Natural killer cell treated with Interleukin-12 subunit alpha and Interleukin-12 subunit beta and Interleukin-15 and Interleukin-18, amount 100 ng/mL, for 72 hours (primary cell): ENCODE measurements at regions not wholly inside any gene's neighbourhood (a gene's known extent, or its start where the extent isn't known, plus 50 kb on each side); places are given as distances from the start of the nearest gene placed in this dataset.
"Not testable (repeated sequence)": the region's sequence is repeated elsewhere in the genome, so short reads cannot be mapped to it uniquely, and the experiment has no call there.

Experiments used
- ATAC-seq, 2 donors: fragments of 150-1000 bp; cut with Tn5 transposase in 1 of 2; sonication (Bioruptor Pico), chemical (Tn5 transposase) in 1 of 2; 2 replicates each; pipeline ENCODE4 v1.10.0; 2021
- DNase-seq: peaks from one replicate; pipeline ENCODE4 v3.0.0; 2022; ENCODE audit warnings: low spot score
- H3K27ac Mint-ChIP-seq, 2 donors: 1 replicate in 1 of 2; 2 replicates in 1 of 2; pipeline ENCODE4 v1.8.0; 2022; ENCODE audit warnings: mixed read lengths in 2 of 2, mild to moderate bottlenecking in 1 of 2, moderate library complexity in 1 of 2
- H3K27me3 Mint-ChIP-seq, 2 donors: 1 replicate in 1 of 2; 2 replicates in 1 of 2; pipeline ENCODE4 v1.8.0; 2022; ENCODE audit warnings: mixed read lengths in 2 of 2
- H3K36me3 Mint-ChIP-seq: one replicate; pipeline ENCODE4 v1.8.0; 2022; ENCODE audit warnings: mixed read lengths
- H3K4me1 Mint-ChIP-seq, 2 donors: 1 replicate in 1 of 2; 2 replicates in 1 of 2; pipeline ENCODE4 v1.8.0; 2022; ENCODE audit warnings: low read depth in 2 of 2, mixed read lengths in 2 of 2, mild to moderate bottlenecking in 1 of 2
- H3K4me3 Mint-ChIP-seq: one replicate; pipeline ENCODE4 v1.8.0; 2022; ENCODE audit warnings: mixed read lengths
- H3K9me3 Mint-ChIP-seq: 2 replicates; pipeline ENCODE4 v1.8.0; 2022; ENCODE audit warnings: mixed read lengths

DNA sequence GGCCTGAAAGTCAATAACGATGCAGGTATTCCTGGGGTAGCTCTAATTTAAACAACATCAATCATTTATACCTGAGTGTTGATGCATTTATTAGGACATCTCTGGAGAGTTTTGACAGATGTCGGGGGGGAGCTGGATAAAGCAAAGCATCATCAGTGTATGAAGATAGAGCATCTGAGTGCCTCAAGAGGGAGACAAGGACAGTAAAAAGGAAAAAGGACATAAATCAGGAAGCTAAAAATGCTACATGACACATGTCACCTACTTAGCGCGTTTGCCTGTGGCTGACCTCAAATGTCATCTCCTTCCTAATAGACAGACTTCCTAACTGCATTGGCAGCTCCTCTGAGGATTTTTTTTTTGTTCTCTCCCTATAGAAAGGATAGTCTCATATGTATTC, 259.5 kb upstream of the PKP2 start:
- Mint-ChIP-seq H3K4me1 (no peaks in the 10 kb centered on the region), H3K36me3 (peaks cover 8% of the 10 kb centered on the region), H3K4me3 (no peak overlapping the region), H3K9me3 (peaks cover 33% of the 10 kb centered on the region), H3K27me3 (no peaks in the 10 kb centered on the region), H3K27ac (no peak overlapping the region)
- ATAC-seq (no peak), DNase-seq (no peak)

DNA sequence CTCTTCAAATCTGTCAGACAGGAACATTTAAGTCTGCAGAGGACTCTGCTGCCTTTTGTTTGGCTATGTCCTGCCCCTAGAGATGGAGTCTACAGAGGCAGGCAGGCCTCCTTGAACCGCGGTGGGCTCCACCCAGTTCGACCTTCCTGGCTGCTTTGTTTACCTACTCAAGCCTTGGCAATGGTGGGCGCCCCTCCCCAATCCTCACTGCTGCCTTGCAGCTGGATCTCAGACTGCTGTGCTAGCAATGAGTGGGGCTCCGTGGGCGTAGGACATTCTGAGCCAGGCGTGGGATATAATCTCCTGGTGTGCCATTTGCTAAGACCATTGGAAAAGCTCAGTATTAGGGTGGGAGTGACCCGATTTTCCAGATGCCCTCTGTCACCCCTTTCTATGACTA, 250.7 kb upstream of the PKP2 start:
- not testable (repeated sequence) for H3K4me3 Mint-ChIP-seq, DNase-seq, H3K27ac Mint-ChIP-seq, H3K4me1 Mint-ChIP-seq, H3K27me3 Mint-ChIP-seq, ATAC-seq
- peaks cover 14% of the 10 kb centered on the region for H3K36me3 Mint-ChIP-seq
- H3K9me3 Mint-ChIP-seq = peaks cover 25% of the 10 kb centered on the region

DNA sequence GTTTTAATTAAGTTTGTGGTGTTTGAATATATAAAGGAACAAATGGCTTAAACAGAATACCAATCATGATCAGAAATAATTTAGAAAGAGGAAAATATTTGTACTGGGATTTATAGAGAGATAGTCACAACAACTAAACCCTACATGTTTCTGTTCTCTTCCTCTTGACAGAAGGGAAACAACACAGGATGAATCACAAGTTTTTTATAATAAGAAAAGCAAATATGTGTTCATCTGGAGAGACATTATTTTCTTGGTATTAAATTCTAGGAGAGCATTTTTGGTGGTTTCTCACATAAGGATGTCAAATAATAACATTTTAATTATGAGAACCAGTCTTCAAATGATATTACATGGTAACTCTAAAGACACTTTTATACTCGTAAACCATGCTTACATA, 232.9 kb upstream of the PKP2 start:
- Mint-ChIP-seq H3K36me3 (no peaks in the 10 kb centered on the region), H3K27ac (no peak overlapping the region), H3K27me3 (no peaks in the 10 kb centered on the region), H3K9me3 (peaks cover 17% of the 10 kb centered on the region), H3K4me3 (no peak overlapping the region), H3K4me1 (no peaks in the 10 kb centered on the region)
- ATAC-seq (no peak), DNase-seq (no peak)

DNA sequence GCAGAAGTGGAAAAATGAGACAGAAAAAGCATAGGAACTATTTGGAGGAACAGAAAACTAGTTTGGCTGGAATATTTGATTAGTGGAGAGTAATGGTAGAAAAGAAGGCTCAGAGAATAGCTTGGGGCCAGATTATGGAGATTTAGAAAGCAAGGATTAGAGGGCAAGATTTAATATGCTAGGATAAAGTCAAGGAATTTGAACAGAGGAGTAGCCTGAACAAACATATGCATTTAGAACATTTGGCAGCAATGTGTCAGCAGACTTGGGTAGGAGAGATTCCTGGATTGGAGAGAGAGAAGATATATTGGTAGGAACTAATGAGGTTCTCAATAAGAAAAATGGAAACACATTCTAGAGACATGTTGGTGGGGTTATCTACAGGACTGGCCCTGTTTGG, 229.2 kb upstream of the PKP2 start:
- Mint-ChIP-seq H3K9me3 (peaks cover 13% of the 10 kb centered on the region), H3K27ac (no peak overlapping the region), H3K27me3 (no peaks in the 10 kb centered on the region), H3K4me3 (no peak overlapping the region), H3K36me3 (no peaks in the 10 kb centered on the region), H3K4me1 (no peaks in the 10 kb centered on the region)
- DNase-seq = no peak
- no peak for ATAC-seq

DNA sequence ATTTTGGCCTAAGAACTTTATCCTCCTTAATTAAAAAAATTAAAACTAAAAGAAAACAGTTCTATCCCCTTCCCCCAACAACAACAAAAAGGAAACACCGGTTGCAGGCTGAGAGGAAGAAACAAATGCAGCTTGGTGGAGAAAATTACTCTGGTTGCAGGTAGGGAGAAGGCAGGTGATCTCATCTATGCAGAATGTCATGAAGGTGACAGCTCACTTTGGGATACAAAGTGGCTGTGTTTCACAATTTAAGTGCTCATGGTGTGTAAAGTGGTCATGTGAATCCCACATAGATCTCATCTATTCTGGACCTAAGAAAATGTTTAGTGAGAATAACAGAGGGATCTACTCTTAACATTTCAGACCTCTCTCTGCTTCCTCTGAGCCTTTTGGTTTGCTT, 219.7 kb upstream of the PKP2 start:
- Mint-ChIP-seq H3K9me3 (peaks cover 16% of the 10 kb centered on the region), H3K27me3 (no peaks in the 10 kb centered on the region), H3K36me3 (no peaks in the 10 kb centered on the region), H3K27ac (no peak overlapping the region), H3K4me3 (no peak overlapping the region), H3K4me1 (no peaks in the 10 kb centered on the region)
- no peak for ATAC-seq
- DNase-seq = no peak

GRCh38 chr12:33115716-33116115, 219.1 kb upstream of the PKP2 start:
- DNase-seq = no peak
- Mint-ChIP-seq H3K36me3 (no peaks in the 10 kb centered on the region), H3K4me3 (no peak overlapping the region)

DNA sequence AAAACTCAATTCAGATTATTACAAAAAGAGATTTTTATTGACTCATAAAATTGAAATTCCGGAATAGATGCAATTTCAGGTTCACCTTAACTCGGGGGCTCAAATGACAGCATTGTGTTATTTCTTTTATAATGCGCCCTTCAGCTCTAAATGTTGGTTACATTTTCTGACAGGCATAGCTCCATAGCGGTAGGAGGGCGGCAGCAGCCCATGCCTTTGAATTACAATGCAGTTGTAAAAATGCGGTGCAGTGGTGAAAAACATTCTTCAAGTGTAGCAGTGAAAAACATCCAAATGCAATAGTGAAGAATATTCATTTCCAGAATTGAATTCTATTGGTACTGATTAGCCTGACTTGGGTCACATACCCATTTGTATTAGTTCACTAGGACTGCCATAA, 215.3 kb upstream of the PKP2 start:
- H3K36me3 Mint-ChIP-seq = peaks cover 4% of the 10 kb centered on the region
- H3K27ac Mint-ChIP-seq = no peak overlapping the region
- ATAC-seq (no peak), DNase-seq (no peak)
- H3K9me3 Mint-ChIP-seq = peaks cover 17% of the 10 kb centered on the region
- no peak overlapping the region for H3K4me3 Mint-ChIP-seq
- no peaks in the 10 kb centered on the region for H3K27me3 Mint-ChIP-seq
- no peaks in the 10 kb centered on the region for H3K4me1 Mint-ChIP-seq

More at GRCh38 chr12:33115716-33116115, 219.1 kb upstream of the PKP2 start:
- Mint-ChIP-seq H3K27ac (no peak overlapping the region), H3K4me1 (no peaks in the 10 kb centered on the region), H3K27me3 (no peaks in the 10 kb centered on the region), H3K9me3 (peaks cover 16% of the 10 kb centered on the region)
- no peak for ATAC-seq

DNA sequence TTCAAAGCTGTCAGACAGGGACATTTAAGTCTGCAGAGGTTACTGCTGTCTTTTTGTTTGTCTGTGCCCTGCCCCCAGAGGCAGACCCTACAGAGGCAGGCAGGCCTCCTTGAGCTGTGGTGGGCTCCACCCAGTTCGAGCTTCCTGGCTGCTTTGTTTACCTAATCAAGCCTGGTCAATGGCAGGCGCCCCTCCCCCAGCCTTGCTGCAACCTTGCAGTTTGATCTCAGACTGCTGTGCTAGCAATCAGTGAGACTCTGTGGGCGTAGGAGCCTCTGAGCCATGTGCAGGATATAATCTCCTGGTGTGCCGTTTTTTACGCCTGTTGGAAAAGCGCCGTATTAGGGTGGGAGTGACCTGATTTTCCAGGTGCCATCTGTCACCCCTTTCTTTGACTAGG, 211.2 kb upstream of the PKP2 start:
- peaks cover 17% of the 10 kb centered on the region for H3K9me3 Mint-ChIP-seq
- H3K27ac Mint-ChIP-seq, ATAC-seq, H3K4me3 Mint-ChIP-seq, H3K27me3 Mint-ChIP-seq, H3K4me1 Mint-ChIP-seq, H3K36me3 Mint-ChIP-seq, DNase-seq: not testable (repeated sequence)

DNA sequence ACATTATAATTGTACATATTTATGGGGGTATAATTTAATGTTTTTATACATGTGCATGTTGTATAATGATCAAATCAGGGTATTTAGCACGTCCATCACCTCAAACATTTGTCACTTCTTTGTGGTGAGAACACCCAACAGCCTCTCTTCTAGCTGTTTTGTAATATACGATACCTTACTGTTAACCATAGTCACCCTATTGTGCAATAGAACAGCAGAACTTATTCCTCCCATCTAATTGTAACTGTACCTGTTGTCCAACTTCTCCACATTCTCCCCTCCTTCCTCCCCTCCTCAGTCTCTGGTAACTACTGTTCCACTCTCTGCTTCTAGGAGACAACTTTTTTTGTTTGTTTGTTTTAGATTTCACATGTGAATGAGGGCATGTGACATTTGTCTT, 197.0 kb upstream of the PKP2 start:
- H3K36me3 Mint-ChIP-seq = no peaks in the 10 kb centered on the region
- H3K4me1 Mint-ChIP-seq = no peaks in the 10 kb centered on the region
- H3K27me3 Mint-ChIP-seq = no peaks in the 10 kb centered on the region

GRCh38 chr12:33087876-33088275, 191.3 kb upstream of the PKP2 start:
- not testable (repeated sequence) for ATAC-seq, DNase-seq, H3K9me3 Mint-ChIP-seq, H3K4me3 Mint-ChIP-seq, H3K36me3 Mint-ChIP-seq, H3K4me1 Mint-ChIP-seq, H3K27me3 Mint-ChIP-seq, H3K27ac Mint-ChIP-seq

More for the DNA sequence above, 197.0 kb upstream of the PKP2 start:
- no peak overlapping the region for H3K4me3 Mint-ChIP-seq
- no peak for DNase-seq
- H3K9me3 Mint-ChIP-seq = peaks cover 7% of the 10 kb centered on the region
- no peak overlapping the region for H3K27ac Mint-ChIP-seq
- no peak for ATAC-seq

DNA sequence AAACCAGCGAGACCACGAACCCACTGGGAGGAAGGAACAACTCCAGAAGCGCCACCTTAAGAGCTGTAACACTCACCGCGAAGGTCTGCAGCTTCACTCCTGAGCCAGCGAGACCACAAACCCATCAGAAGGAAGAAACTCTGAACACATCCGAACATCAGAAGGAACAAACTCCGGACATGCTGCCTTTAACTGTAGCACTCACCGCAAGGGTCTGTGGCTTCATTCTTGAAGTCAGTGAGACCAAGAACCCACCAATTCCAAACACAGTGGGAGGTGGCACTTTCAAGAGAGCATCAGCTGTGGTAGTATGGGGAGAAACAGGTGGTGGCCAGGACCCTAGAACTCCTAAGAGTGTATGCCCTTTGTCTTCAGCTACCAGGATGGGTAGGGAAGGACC, 179.8 kb upstream of the PKP2 start:
- not testable (repeated sequence) for H3K27me3 Mint-ChIP-seq, DNase-seq
- H3K9me3 Mint-ChIP-seq = peaks cover 15% of the 10 kb centered on the region

GRCh38 chr12:33075130-33075766, 178.7 kb upstream of the PKP2 start:
- H3K36me3 Mint-ChIP-seq, H3K27ac Mint-ChIP-seq, H3K27me3 Mint-ChIP-seq, H3K4me1 Mint-ChIP-seq, H3K4me3 Mint-ChIP-seq, DNase-seq, ATAC-seq: not testable (repeated sequence)
- peaks cover 15% of the 10 kb centered on the region for H3K9me3 Mint-ChIP-seq

More for the DNA sequence above, 179.8 kb upstream of the PKP2 start:
- H3K36me3 Mint-ChIP-seq, ATAC-seq, H3K27ac Mint-ChIP-seq, H3K4me1 Mint-ChIP-seq, H3K4me3 Mint-ChIP-seq: not testable (repeated sequence)

DNA sequence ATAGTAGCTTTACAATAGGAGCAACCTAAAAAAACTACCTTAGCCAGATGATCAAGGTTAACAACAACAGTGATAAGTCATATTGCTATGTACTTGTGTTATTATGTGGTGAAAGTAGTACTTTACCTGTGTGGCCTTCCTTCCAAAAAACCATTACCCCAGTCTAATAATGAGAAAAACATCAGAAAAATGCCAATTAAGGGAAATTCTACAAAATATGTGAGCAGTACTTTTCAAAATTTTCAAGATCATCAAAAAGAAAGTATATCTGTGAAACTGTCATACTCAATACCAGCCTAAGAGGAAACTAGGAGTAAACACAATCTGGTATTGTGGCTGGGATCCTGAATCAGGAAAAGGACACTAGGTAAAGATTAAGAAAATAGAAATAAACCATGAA, 165.3 kb upstream of the PKP2 start:
- H3K4me1 Mint-ChIP-seq = no peaks in the 10 kb centered on the region

GRCh38 chr12:33054371-33054770, 157.8 kb upstream of the PKP2 start:
- Mint-ChIP-seq H3K9me3 (no peaks in the 10 kb centered on the region), H3K27ac (no peak overlapping the region), H3K4me1 (no peaks in the 10 kb centered on the region), H3K27me3 (no peaks in the 10 kb centered on the region), H3K4me3 (no peak overlapping the region), H3K36me3 (no peaks in the 10 kb centered on the region)
- ATAC-seq (no peak), DNase-seq (no peak)

More for the DNA sequence above, 165.3 kb upstream of the PKP2 start:
- no peak for ATAC-seq
- no peak for DNase-seq
- peaks cover 17% of the 10 kb centered on the region for H3K9me3 Mint-ChIP-seq
- no peaks in the 10 kb centered on the region for H3K27me3 Mint-ChIP-seq
- H3K36me3 Mint-ChIP-seq = no peaks in the 10 kb centered on the region
- H3K27ac Mint-ChIP-seq = no peak overlapping the region
- no peak overlapping the region for H3K4me3 Mint-ChIP-seq
